ENCODE measurements at regions not wholly inside any gene's neighbourhood (a gene's known extent, or its start where the extent isn't known, plus 50 kb on each side); places are given as distances from the start of the nearest gene placed in this dataset.

GRCh38 chr4:54988655-54989054 is 136.7 kb downstream of the KDR start:
- FAIRE-seq: no peak

- FAIRE-seq: no peak
Measured at GRCh38 chr4:54986095-54986846, 139.1 kb downstream of the KDR start.

GRCh38 chr4:54976682-54977081 is 148.7 kb downstream of the KDR start:
- FAIRE-seq: no peak

GRCh38 chr4:54976031-54976430 is 149.4 kb downstream of the KDR start:
- FAIRE-seq: no peak

GRCh38 chr4:54973784-54974183 is 151.6 kb downstream of the KDR start:
- no peak for FAIRE-seq

GRCh38 chr4:54971474-54971950 is 153.9 kb downstream of the KDR start:
- FAIRE-seq: peak; percentile 89

- FAIRE-seq: no peak
Measured at GRCh38 chr4:54967289-54967688, 158.1 kb downstream of the KDR start.

GRCh38 chr4:54961357-54961975 is 163.9 kb downstream of the KDR start:
- peak; percentile 67 for FAIRE-seq

GRCh38 chr4:54959651-54960116 is 165.7 kb downstream of the KDR start:
- FAIRE-seq: no peak

- FAIRE-seq: no peak
Measured at GRCh38 chr4:54959131-54959530, 166.3 kb downstream of the KDR start.

- FAIRE-seq: no peak
Measured at GRCh38 chr4:54958236-54958635, 167.2 kb downstream of the KDR start.

- FAIRE-seq: no peak
Measured at GRCh38 chr4:54954656-54955388, 170.6 kb downstream of the KDR start.

- FAIRE-seq: no peak
Measured at GRCh38 chr4:54946741-54947140, 178.7 kb downstream of the KDR start.

GRCh38 chr4:54945838-54946237 is 179.6 kb downstream of the KDR start:
- no peak for FAIRE-seq

GRCh38 chr4:54942721-54943120 is 182.7 kb downstream of the KDR start:
- no peak for FAIRE-seq

GRCh38 chr4:54941994-54942552 is 183.3 kb downstream of the KDR start:
- FAIRE-seq: no peak

- no peak for FAIRE-seq
Measured at GRCh38 chr4:54940996-54941865, 184.2 kb downstream of the KDR start.

- no peak for FAIRE-seq
Measured at GRCh38 chr4:54937501-54937900, 187.9 kb downstream of the KDR start.

- no peak for FAIRE-seq
Measured at GRCh38 chr4:54933579-54933978, 191.8 kb downstream of the KDR start.

GRCh38 chr4:54930226-54930625 is 195.2 kb downstream of the KDR start:
- no peak for FAIRE-seq

GRCh38 chr4:54929459-54929858 is 195.9 kb downstream of the KDR start:
- FAIRE-seq: no peak

- FAIRE-seq: no peak
Measured at GRCh38 chr4:54924891-54925290, 200.5 kb downstream of the KDR start.
